ENCODE measurements at regions not wholly inside any gene's neighbourhood (a gene's known extent, or its start where the extent isn't known, plus 50 kb on each side); places are given as distances from the start of the nearest gene placed in this dataset.

- TF ChIP-seq, protein P1, sequence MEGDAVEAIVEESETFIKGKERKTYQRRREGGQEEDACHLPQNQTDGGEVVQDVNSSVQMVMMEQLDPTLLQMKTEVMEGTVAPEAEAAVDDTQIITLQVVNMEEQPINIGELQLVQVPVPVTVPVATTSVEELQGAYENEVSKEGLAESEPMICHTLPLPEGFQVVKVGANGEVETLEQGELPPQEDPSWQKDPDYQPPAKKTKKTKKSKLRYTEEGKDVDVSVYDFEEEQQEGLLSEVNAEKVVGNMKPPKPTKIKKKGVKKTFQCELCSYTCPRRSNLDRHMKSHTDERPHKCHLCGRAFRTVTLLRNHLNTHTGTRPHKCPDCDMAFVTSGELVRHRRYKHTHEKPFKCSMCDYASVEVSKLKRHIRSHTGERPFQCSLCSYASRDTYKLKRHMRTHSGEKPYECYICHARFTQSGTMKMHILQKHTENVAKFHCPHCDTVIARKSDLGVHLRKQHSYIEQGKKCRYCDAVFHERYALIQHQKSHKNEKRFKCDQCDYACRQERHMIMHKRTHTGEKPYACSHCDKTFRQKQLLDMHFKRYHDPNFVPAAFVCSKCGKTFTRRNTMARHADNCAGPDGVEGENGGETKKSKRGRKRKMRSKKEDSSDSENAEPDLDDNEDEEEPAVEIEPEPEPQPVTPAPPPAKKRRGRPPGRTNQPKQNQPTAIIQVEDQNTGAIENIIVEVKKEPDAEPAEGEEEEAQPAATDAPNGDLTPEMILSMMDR (IDR thresholded peaks at IDR 0.05): no peak
- no peak for TF ChIP-seq EP300 (IDR thresholded peaks at IDR 0.05)
These were observed 301.7 kb upstream of the PTCHD4 start for GRCh38 chr6:48412656-48413055.
